HepG2 (cell line): ENCODE measurements at regions not wholly inside any gene's neighbourhood (a gene's known extent, or its start where the extent isn't known, plus 50 kb on each side); places are given as distances from the start of the nearest gene placed in this dataset.

Source experiments
- ATAC-seq: fragments of 200-7000 bp; cut with Tn5 transposase; 3 replicates; pipeline ENCODE4 v1.9.1; 2020; ENCODE audit warnings: mild to moderate bottlenecking, moderate library complexity
- BruUV-seq: library from RNA; stranded (reverse); fragments of 400-500 nt; replicated peaks from 2 replicates; lab custom pipeline; 2021; lab: Mats Ljungman, UMichigan
- CTCF ChIA-PET: fragments of 300-600 bp; formaldehyde crosslinking; extraction: SDS; loops from one replicate; lab custom pipeline; 2021; ENCODE audit warnings: low total read pairs, inconsistent platforms, low intra/inter-chr PET ratio; lab: Yijun Ruan, JAX
- POLR2A ChIA-PET: fragments of 350-600 bp; sonication (Branson Sonifier 250); formaldehyde crosslinking; loops from one replicate; lab custom pipeline; 2020; ENCODE audit warnings: antibody characterized with exemption, inconsistent platforms; lab: Yijun Ruan, JAX
- DNase-seq: peaks from one replicate; pipeline ENCODE4 v3.0.0-alpha.2; 2015; ENCODE audit warnings: low spot score
- FAIRE-seq: peaks from 3 replicates; lab custom pipeline; 2011; peaks lifted over from hg19 to GRCh38; lab: Jason Lieb, UNC
- H2AFZ ChIP-seq: one replicate; pipeline ENCODE4 v1.6.1; 2011; ENCODE audit warnings: low read length, inconsistent platforms
- H3K27ac ChIP-seq: fragments of 300-600 bp; 3 replicates; pipeline ENCODE4 v1.8.0; 2011; ENCODE audit warnings: mixed run types, mild to moderate bottlenecking, mixed read lengths, low read length, inconsistent platforms; ENCODE audit not compliant: insufficient read depth; ENCODE audit errors: extremely low read length
- H3K27me3 ChIP-seq, 2 experiments: fragments of 200-600 bp in 1 of 2; 2 replicates in 1 of 2; 3 replicates in 1 of 2; pipeline versions ENCODE4 v1.6.0 to v1.8.0; 2011; ENCODE audit warnings: low read length in 2 of 2, mild to moderate bottlenecking in 2 of 2, moderate library complexity in 2 of 2, inconsistent platforms in 1 of 2; ENCODE audit not compliant: insufficient read depth in 2 of 2, control insufficient read depth in 1 of 2
- H3K36me3 ChIP-seq, 2 experiments: fragments of 200-600 bp in 1 of 2; replicated peaks in 1 of 2; 2 replicates in 1 of 2; 3 replicates in 1 of 2; pipeline versions ENCODE4 v1.5.1 to v1.8.0; 2011; ENCODE audit warnings: low read length in 2 of 2, inconsistent platforms in 1 of 2; ENCODE audit not compliant: insufficient read depth in 2 of 2, control insufficient read depth in 1 of 2
- H3K4me1 ChIP-seq: 2 replicates; pipeline ENCODE4 v1.5.1; 2012; ENCODE audit warnings: low read length, inconsistent platforms; ENCODE audit not compliant: insufficient read depth
- H3K4me2 ChIP-seq: 2 replicates; pipeline ENCODE4 v1.6.0; 2011; ENCODE audit warnings: low read depth, low read length, inconsistent platforms
- H3K4me3 ChIP-seq, 3 experiments: fragments of 200-600 bp in 1 of 3; sonication (generic), shearing (Covaris generic) in 1 of 3; replicated peaks in 1 of 3; 2 replicates each; pipeline ENCODE4 v1.5.1; 2011 to 2016; ENCODE audit warnings: low read length in 3 of 3, inconsistent platforms in 2 of 3, low read depth in 2 of 3, mild to moderate bottlenecking in 2 of 3, control low read depth in 1 of 3, mixed read lengths in 1 of 3; ENCODE audit not compliant: insufficient read depth in 1 of 3
- H3K79me2 ChIP-seq: one replicate; pipeline ENCODE4 v1.6.1; 2011; ENCODE audit warnings: low read length, inconsistent platforms; ENCODE audit not compliant: insufficient read depth
- H3K9ac ChIP-seq: 2 replicates; pipeline ENCODE4 v1.6.0; 2011; ENCODE audit warnings: mild to moderate bottlenecking, low read depth, low read length, inconsistent platforms; ENCODE audit not compliant: insufficient read depth
- H3K9me3 ChIP-seq: 2 replicates; pipeline ENCODE4 v1.5.1; 2012; ENCODE audit warnings: mild to moderate bottlenecking, low read length
- H4K20me1 ChIP-seq: 2 replicates; pipeline ENCODE4 v1.6.0; 2011; ENCODE audit warnings: inconsistent platforms, mild to moderate bottlenecking, low read length, moderate library complexity; ENCODE audit not compliant: insufficient read depth
- MTA1 ChIP-seq: sonication (generic); formaldehyde crosslinking; IDR thresholded peaks from 2 replicates; pipeline ENCODE4 v1.4.0; 2020; ENCODE audit warnings: missing genetic modification reagents, mild to moderate bottlenecking, borderline replicate concordance
- NCOA2 ChIP-seq: sonication (generic); formaldehyde crosslinking; IDR thresholded peaks from 2 replicates; pipeline ENCODE4 v1.8.0; 2022; ENCODE audit warnings: inconsistent platforms
- NR3C1 ChIP-seq: sonication (generic); formaldehyde crosslinking; IDR thresholded peaks from 2 replicates; pipeline ENCODE4 v1.4.0; 2020; ENCODE audit warnings: missing genetic modification reagents
- PITX1 ChIP-seq: sonication (generic); formaldehyde crosslinking; IDR thresholded peaks from 2 replicates; pipeline ENCODE4 v1.5.1; 2020; ENCODE audit warnings: mild to moderate bottlenecking, missing genetic modification reagents
- REL ChIP-seq: sonication (generic); formaldehyde crosslinking; conservative IDR thresholded peaks from 2 replicates; pipeline ENCODE4 v1.8.0; 2022; ENCODE audit warnings: mild to moderate bottlenecking, missing genetic modification reagents, moderate library complexity
- RFX1 ChIP-seq: fragments of 450-650 bp; IDR thresholded peaks from 2 replicates; pipeline ENCODE4 v1.6.1; 2017
- SIX4 ChIP-seq: sonication (generic); formaldehyde crosslinking; IDR thresholded peaks from 2 replicates; pipeline ENCODE4 v1.4.0; 2020; ENCODE audit warnings: missing genetic modification reagents
- SP4 ChIP-seq: sonication (generic); formaldehyde crosslinking; IDR thresholded peaks from 2 replicates; pipeline ENCODE4 v1.8.1; 2023; ENCODE audit warnings: mild to moderate bottlenecking, missing genetic modification reagents
- ZNF343 ChIP-seq: sonication (generic); formaldehyde crosslinking; IDR thresholded peaks from 2 replicates; pipeline ENCODE4 v1.4.0; 2020; ENCODE audit warnings: mild to moderate bottlenecking, missing genetic modification reagents
- ZNF552 ChIP-seq: sonication (generic); formaldehyde crosslinking; IDR thresholded peaks from 2 replicates; pipeline ENCODE4 v1.9.0; 2022; ENCODE audit warnings: missing genetic modification reagents, mild to moderate bottlenecking, borderline replicate concordance
- ZNF570 ChIP-seq: sonication (generic); formaldehyde crosslinking; IDR thresholded peaks from 2 replicates; pipeline ENCODE4 v1.4.0; 2020; ENCODE audit warnings: mild to moderate bottlenecking, missing genetic modification reagents, borderline replicate concordance
- WGBS: methylation state at CpG from one replicate; pipeline ENCODE4 v1.1.6; 2017; ENCODE audit warnings: low lambda C conversion rate; 5-methylcytosine and 5-hydroxymethylcytosine counted together
- in situ Hi-C: cut with HindIII; loops from 2 replicates; pipeline ENCODE4 v1.10.0; 2017; ENCODE audit warnings: low pct_unique_long_range_greater_than_20kb; ENCODE audit not compliant: extremely low pct_ligation_motif_present
- intact Hi-C: fragments of 100-400 bp; cut with micrococcal nuclease; formaldehyde crosslinking; loops from one replicate; pipeline ENCODE4 v1.10.0; 2022; ENCODE audit not compliant: unreplicated experiment
- TF ChIP-seq, protein P1 (sequence below): sonication (generic); formaldehyde crosslinking; IDR thresholded peaks from 2 replicates; pipeline ENCODE4 v1.8.0; 2022; ENCODE audit warnings: missing genetic modification reagents, low read depth, mild to moderate bottlenecking, borderline replicate concordance

GRCh38 chr1:62926681-62927252, 142.8 kb downstream of the ATG4C start:
- peaks cover 0 to 14% of the 10 kb centered on the region in 2 experiments; a peak in 1 of 5 replicates for H3K27me3 ChIP-seq
- H3K9ac ChIP-seq = no peak overlapping the region
- in situ Hi-C loops = no loop called here
- no peak overlapping the region for H3K4me2 ChIP-seq
- H3K27ac ChIP-seq = no peak overlapping the region
- ATAC-seq (no peak), DNase-seq (no peak), FAIRE-seq (no peak)
- no TSS peak for BruUV-seq
- no peak overlapping the region for H3K4me3 ChIP-seq
- POLR2A ChIA-PET = no interaction called here
- no peak overlapping the region for H2AFZ ChIP-seq
- no peaks in the 10 kb centered on the region for H3K79me2 ChIP-seq
- H3K9me3 ChIP-seq = no peaks in the 10 kb centered on the region
- H3K4me1 ChIP-seq = no peaks in the 10 kb centered on the region
- H3K36me3 ChIP-seq = no peaks in the 10 kb centered on the region
- TF ChIP-seq SIX4 (CRISPR knock-in tag) (no peak), SP4 (CRISPR knock-in tag) (no peak), MTA1 (CRISPR knock-in tag) (no peak), NR3C1 (CRISPR knock-in tag) (no peak), ZNF570 (CRISPR knock-in tag) (no peak), ZNF343 (CRISPR knock-in tag) (no peak), ZNF552 (CRISPR knock-in tag) (no peak), NCOA2 (CRISPR knock-in tag) (no peak), RFX1 (no peak), PITX1 (CRISPR knock-in tag) (no peak), REL (no peak)
- TF ChIP-seq, protein P1, sequence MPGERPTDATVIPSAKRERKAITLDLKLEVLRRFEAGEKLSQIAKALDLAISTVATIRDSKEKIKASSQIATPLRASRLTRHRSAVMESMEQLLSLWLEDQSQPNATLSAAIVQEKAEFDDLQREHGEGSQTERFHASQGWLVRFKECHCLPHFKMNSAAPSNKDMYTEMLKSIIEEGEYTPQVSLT (CRISPR knock-in tag) = no peak
- TF ChIP-seq, all 625 proteins: peak for 0
- CTCF ChIA-PET = no interaction called here
- intact Hi-C loops = no loop called here
- 15% methylated on average over 4 of the region's 4 CpGs for WGBS
- H4K20me1 ChIP-seq = no peaks in the 10 kb centered on the region
